ENCODE measurements at regions not wholly inside any gene's neighbourhood (a gene's known extent, or its start where the extent isn't known, plus 50 kb on each side); places are given as distances from the start of the nearest gene placed in this dataset.

- TF ChIP-seq CTCF (IDR thresholded peaks at IDR 0.05; ENCODE audit: low read depth, low read length, poor library complexity, severe bottlenecking) (no peak), EZH2phosphoT487 (IDR thresholded peaks at IDR 0.05; ENCODE audit: borderline replicate concordance, low read length) (no peak)
Observed at GRCh38 chr1:193427524-193427923, 241.1 kb upstream of the B3GALT2 start.
